Uterus (tissue), 3 donors: ENCODE measurements at regions not wholly inside any gene's neighbourhood (a gene's known extent, or its start where the extent isn't known, plus 50 kb on each side); places are given as distances from the start of the nearest gene placed in this dataset.
A peak's percentile ranks its signal among the peaks of the same experiment; 100 is the strongest.

Experiments
- DNase-seq, 2 donors: peaks; one replicate each; pipeline ENCODE4 v3.0.0-alpha.2; 2019 to 2020
- H3K27ac ChIP-seq, 2 donors: fragments of 200-600 bp; sonication (generic); 1 replicate in 1 of 2; 2 replicates in 1 of 2; pipeline ENCODE4 v1.5.1; 2016 to 2018
- H3K27me3 ChIP-seq, 2 donors: fragments of 200-600 bp; sonication (generic); one replicate each; pipeline ENCODE4 v1.5.1; 2018 to 2019; ENCODE audit warnings: control low read depth in 1 of 2
- H3K36me3 ChIP-seq, 2 donors: fragments of 200-600 bp; sonication (generic); one replicate each; pipeline ENCODE4 v1.5.1; 2019; ENCODE audit warnings: control low read depth in 1 of 2
- H3K4me1 ChIP-seq, 2 donors: fragments of 200-600 bp; sonication (generic); one replicate each; pipeline ENCODE4 v1.5.1; 2018 to 2019; ENCODE audit warnings: control low read depth in 1 of 2
- H3K4me3 ChIP-seq, 2 donors: fragments of 200-600 bp; sonication (generic); 1 replicate in 1 of 2; 2 replicates in 1 of 2; pipeline ENCODE4 v1.5.1; 2018 to 2019; ENCODE audit warnings: mild to moderate bottlenecking in 1 of 2
- H3K9me3 ChIP-seq, 2 donors: fragments of 200-600 bp; sonication (generic); one replicate each; pipeline ENCODE4 v1.5.1; 2019; ENCODE audit warnings: control low read depth in 1 of 2
- CTCF ChIP-seq, 4 experiments: fragments of 200-600 bp in 2 of 4; fragments of 450-650 bp in 2 of 4; sonication (generic) in 2 of 4; IDR thresholded peaks; one replicate each; pipeline ENCODE4 v1.5.1; 2016 to 2019; ENCODE audit warnings: antibody characterized with exemption in 4 of 4, mild to moderate bottlenecking in 2 of 4, moderate library complexity in 1 of 4
- POLR2A ChIP-seq, 2 donors: fragments of 450-650 bp; IDR thresholded peaks; one replicate each; pipeline ENCODE4 v1.6.1; 2016; ENCODE audit warnings: antibody characterized with exemption in 2 of 2, mild to moderate bottlenecking in 1 of 2, moderate library complexity in 1 of 2
- intact Hi-C: fragments of 100-400 bp; cut with DNase I; formaldehyde crosslinking; loops from one replicate; pipeline ENCODE4 v1.15.1; 2023; ENCODE audit warnings: low total_unique reads
- donor health status: DM: yes; HTN: yes; CAD: no.

GRCh38 chr7:155374276-155375252 lies 76.9 kb downstream of the INSIG1 start:
- Histone ChIP-seq H3K9me3 (no peaks in the 10 kb centered on the region), H3K27ac (no peak overlapping the region), H3K27me3 (peaks cover 28 to 86% of the 10 kb centered on the region in 2 donors), H3K36me3 (no peaks in the 10 kb centered on the region), H3K4me1 (peaks cover 0 to 36% of the 10 kb centered on the region in 2 donors), H3K4me3 (peak overlapping the region in 1 of 2 donors; percentile 15)
- TF ChIP-seq CTCF (IDR thresholded peaks at IDR 0.05): no peak
- TF ChIP-seq POLR2A (IDR thresholded peaks at IDR 0.05): no peak
- DNase-seq: no peak
- intact Hi-C loops: no loop called here

GRCh38 chr7:155375337-155376277 lies 77.9 kb downstream of the INSIG1 start:
- no peak for TF ChIP-seq POLR2A (IDR thresholded peaks at IDR 0.05)
- no peak for TF ChIP-seq CTCF (IDR thresholded peaks at IDR 0.05)
- intact Hi-C loops: no loop called here
- DNase-seq: no peak
- Histone ChIP-seq H3K27me3 (peaks cover 30 to 93% of the 10 kb centered on the region in 2 donors), H3K27ac (no peak overlapping the region), H3K4me3 (no peak overlapping the region), H3K4me1 (peaks cover 0 to 36% of the 10 kb centered on the region in 2 donors), H3K36me3 (no peaks in the 10 kb centered on the region), H3K9me3 (no peaks in the 10 kb centered on the region)

GRCh38 chr7:155377071-155377837 lies 79.6 kb downstream of the INSIG1 start:
- no peaks in the 10 kb centered on the region for H3K9me3 ChIP-seq
- H3K4me3 ChIP-seq: peak overlapping the region in 1 of 2 donors; percentile 19
- no peak for TF ChIP-seq CTCF (IDR thresholded peaks at IDR 0.05)
- TF ChIP-seq POLR2A (IDR thresholded peaks at IDR 0.05): no peak

GRCh38 chr7:155377838-155378579 lies 79.9 kb upstream of the EN2 start:
- Histone ChIP-seq H3K27ac (no peak overlapping the region), H3K27me3 (peaks cover 31 to 95% of the 10 kb centered on the region in 2 donors), H3K4me3 (peak overlapping the region in 1 of 2 donors; percentile 19), H3K4me1 (peaks cover 0 to 34% of the 10 kb centered on the region in 2 donors), H3K36me3 (no peaks in the 10 kb centered on the region), H3K9me3 (no peaks in the 10 kb centered on the region)
- intact Hi-C loops: no loop called here
- peak in 1 of 2 donors; percentile 43 for DNase-seq
- no peak for TF ChIP-seq CTCF (IDR thresholded peaks at IDR 0.05)
- no peak for TF ChIP-seq POLR2A (IDR thresholded peaks at IDR 0.05)

More at GRCh38 chr7:155377071-155377837, 79.6 kb downstream of the INSIG1 start:
- intact Hi-C loops: no loop called here
- DNase-seq: no peak
- no peaks in the 10 kb centered on the region for H3K36me3 ChIP-seq
- peaks cover 35 to 93% of the 10 kb centered on the region in 2 donors for H3K27me3 ChIP-seq
- H3K27ac ChIP-seq: no peak overlapping the region
- peaks cover 0 to 40% of the 10 kb centered on the region in 2 donors for H3K4me1 ChIP-seq
